Prostate gland (tissue), 2 donors: ENCODE measurements at regions not wholly inside any gene's neighbourhood (a gene's known extent, or its start where the extent isn't known, plus 50 kb on each side); places are given as distances from the start of the nearest gene placed in this dataset.
A peak's percentile ranks its signal among the peaks of the same experiment; 100 is the strongest.

ENCODE experiments used
- DNase-seq: peaks from one replicate; pipeline ENCODE4 v3.0.0-alpha.2; 2019; ENCODE audit warnings: low spot score
- H3K27ac ChIP-seq, 2 donors: fragments of 200-600 bp; sonication (generic); 2 replicates each; pipeline ENCODE4 v1.5.1; 2017 to 2019
- H3K27me3 ChIP-seq: fragments of 200-600 bp; sonication (generic); replicated peaks from 2 replicates; pipeline ENCODE4 v1.5.1; 2019; ENCODE audit not compliant: insufficient read depth
- H3K36me3 ChIP-seq, 2 donors: fragments of 200-600 bp; sonication (generic); 1 replicate in 1 of 2; 2 replicates in 1 of 2; pipeline versions ENCODE4 v1.5.1 to v1.8.1; 2017 to 2019
- H3K4me1 ChIP-seq: fragments of 200-600 bp; sonication (generic); replicated peaks from 2 replicates; pipeline ENCODE4 v1.5.1; 2019
- H3K4me3 ChIP-seq, 2 donors: fragments of 200-600 bp; sonication (generic); 2 replicates each; pipeline ENCODE4 v1.5.1; 2017 to 2019
- H3K9me3 ChIP-seq: fragments of 200-600 bp; sonication (generic); 2 replicates; pipeline ENCODE4 v1.5.1; 2017
- CTCF ChIP-seq, 4 experiments: fragments of 200-600 bp in 2 of 4; fragments of 450-650 bp in 2 of 4; sonication (generic) in 2 of 4; IDR thresholded peaks; 1 replicate in 3 of 4; 2 replicates in 1 of 4; pipeline ENCODE4 v1.5.1; 2016 to 2019; ENCODE audit warnings: antibody characterized with exemption in 4 of 4, mild to moderate bottlenecking in 2 of 4, moderate library complexity in 2 of 4
- POLR2A ChIP-seq: fragments of 450-650 bp; IDR thresholded peaks from one replicate; pipeline ENCODE4 v1.6.1; 2016; ENCODE audit warnings: antibody characterized with exemption, mild to moderate bottlenecking
- POLR2AphosphoS5 ChIP-seq: sonication (generic); formaldehyde crosslinking; IDR thresholded peaks from one replicate; pipeline ENCODE4 v1.6.1; 2017; ENCODE audit warnings: antibody characterized with exemption
- WGBS: methylation state at CpG from one replicate; pipeline ENCODE4 v1.1.5; 2018; 5-methylcytosine and 5-hydroxymethylcytosine counted together
- intact Hi-C: fragments of 100-400 bp; cut with DNase I; formaldehyde crosslinking; loops from one replicate; pipeline ENCODE4 v1.14.2; 2022

- TF ChIP-seq CTCF (IDR thresholded peaks at IDR 0.05), result no peak
- TF ChIP-seq POLR2AphosphoS5, result no peak
- no peak for TF ChIP-seq POLR2A
- H3K27me3 ChIP-seq, result no peaks in the 10 kb centered on the region
- H3K4me3 ChIP-seq, result no peak overlapping the region
- no peaks in the 10 kb centered on the region for H3K9me3 ChIP-seq
- 69% methylated on average over 7 of the region's 7 CpGs for WGBS
- no peak for DNase-seq
- H3K36me3 ChIP-seq, result no peaks in the 10 kb centered on the region
- intact Hi-C loops, result no loop called here
- no peak overlapping the region for H3K27ac ChIP-seq
- H3K4me1 ChIP-seq, result no peaks in the 10 kb centered on the region
Observed at GRCh38 chr2:150136893-150137292, 350.6 kb downstream of the RND3 start.

- Histone ChIP-seq H3K9me3 (no peaks in the 10 kb centered on the region), H3K4me1 (no peaks in the 10 kb centered on the region), H3K4me3 (no peak overlapping the region), H3K27me3 (no peaks in the 10 kb centered on the region), H3K27ac (no peak overlapping the region), H3K36me3 (no peaks in the 10 kb centered on the region)
- WGBS, result 73% methylated on average over 3 of the region's 3 CpGs
- intact Hi-C loops, result no loop called here
- TF ChIP-seq POLR2A, result no peak
- no peak for TF ChIP-seq POLR2AphosphoS5
- TF ChIP-seq CTCF (IDR thresholded peaks at IDR 0.05), result no peak
- DNase-seq, result no peak
Observed at GRCh38 chr2:150136401-150136800, 351.1 kb downstream of the RND3 start.

DNA sequence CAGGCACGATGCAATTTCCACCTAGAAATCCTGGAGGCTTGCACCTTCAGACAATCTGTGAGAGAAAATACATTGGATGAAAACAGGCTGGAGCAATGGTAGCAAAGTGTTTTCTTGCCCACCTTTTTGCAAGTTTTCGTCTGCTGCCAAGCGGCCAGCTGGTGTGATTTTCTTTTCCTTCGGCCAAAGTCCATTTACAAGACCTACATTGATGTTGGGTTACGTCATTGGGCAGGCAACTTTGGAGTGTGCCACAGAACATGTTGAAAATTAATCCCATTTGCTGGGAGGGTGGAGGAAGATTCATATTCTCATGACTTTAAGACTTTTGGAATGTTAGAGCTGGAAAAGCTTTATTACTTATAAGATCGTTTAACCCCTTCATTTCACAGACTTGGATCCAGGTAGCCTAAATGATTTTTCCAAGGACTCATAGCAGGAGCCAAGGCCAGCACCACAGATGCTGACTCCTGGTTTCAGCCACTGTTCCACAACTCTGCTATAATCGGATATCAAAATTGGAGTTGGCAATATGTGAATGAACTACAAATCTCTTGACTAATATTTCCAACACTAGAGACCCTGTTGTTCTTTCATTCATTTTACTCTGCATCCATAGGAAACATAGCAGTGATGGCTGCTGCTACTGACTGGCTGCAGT, 352.1 kb downstream of the RND3 start:
- Histone ChIP-seq H3K27ac (no peak overlapping the region), H3K4me3 (no peak overlapping the region), H3K9me3 (no peaks in the 10 kb centered on the region), H3K4me1 (no peaks in the 10 kb centered on the region), H3K27me3 (no peaks in the 10 kb centered on the region), H3K36me3 (no peaks in the 10 kb centered on the region)
- 94% methylated on average over 7 of the region's 7 CpGs for WGBS
- no peak for TF ChIP-seq POLR2AphosphoS5
- no peak for TF ChIP-seq POLR2A
- no peak for TF ChIP-seq CTCF (IDR thresholded peaks at IDR 0.05)
- intact Hi-C loops, result no loop called here
- DNase-seq, result no peak

DNA sequence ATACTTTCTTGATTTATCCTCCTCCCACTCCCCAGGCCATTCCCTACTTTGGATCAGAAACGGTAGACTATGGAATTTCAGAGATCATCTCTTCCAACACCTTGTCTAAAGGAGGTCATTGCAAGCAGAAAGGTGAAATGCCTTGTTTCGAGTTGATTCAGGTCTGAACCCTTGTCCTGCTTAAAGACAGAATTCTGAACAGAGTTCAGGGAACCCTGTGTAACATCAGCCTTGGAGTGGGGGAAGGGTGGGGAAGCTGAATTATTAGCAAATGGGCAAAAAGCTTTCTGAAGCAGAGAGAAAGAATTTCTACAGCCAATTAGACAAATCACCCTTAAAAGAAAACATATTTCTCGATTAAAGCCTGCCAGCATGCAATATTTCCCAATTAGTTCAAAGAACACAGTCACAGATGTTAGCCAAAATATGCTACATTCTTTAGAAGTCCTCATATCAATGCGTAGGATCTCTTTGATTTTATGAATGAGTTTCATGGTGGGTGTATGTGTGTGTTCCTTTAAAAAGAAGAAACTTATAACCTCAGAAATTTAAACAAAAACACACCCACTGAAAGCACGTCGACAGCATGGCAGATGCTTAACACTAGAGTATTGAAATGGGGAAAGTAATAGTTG, 353.1 kb downstream of the RND3 start:
- no peaks in the 10 kb centered on the region for H3K9me3 ChIP-seq
- TF ChIP-seq CTCF (IDR thresholded peaks at IDR 0.05) (no peak), POLR2AphosphoS5 (no peak), POLR2A (no peak)

GRCh38 chr2:150133623-150134022, 353.8 kb downstream of the RND3 start:
- no peaks in the 10 kb centered on the region for H3K36me3 ChIP-seq
- H3K4me3 ChIP-seq, result no peak overlapping the region
- H3K27ac ChIP-seq, result no peak overlapping the region
- DNase-seq, result no peak
- no peak for TF ChIP-seq CTCF (IDR thresholded peaks at IDR 0.05)
- TF ChIP-seq POLR2A, result no peak
- peak; percentile 51 for TF ChIP-seq POLR2AphosphoS5
- intact Hi-C loops, result no loop called here
- 75% methylated on average over 5 of the region's 5 CpGs for WGBS
- no peaks in the 10 kb centered on the region for H3K4me1 ChIP-seq
- H3K9me3 ChIP-seq, result no peaks in the 10 kb centered on the region
- no peaks in the 10 kb centered on the region for H3K27me3 ChIP-seq

More for the DNA sequence above, 353.1 kb downstream of the RND3 start:
- Histone ChIP-seq H3K4me3 (no peak overlapping the region), H3K27ac (no peak overlapping the region), H3K36me3 (no peaks in the 10 kb centered on the region), H3K27me3 (no peaks in the 10 kb centered on the region), H3K4me1 (no peaks in the 10 kb centered on the region)
- DNase-seq, result no peak
- 34% methylated on average over 6 of the region's 6 CpGs for WGBS
- intact Hi-C loops, result no loop called here
